ENCODE measurements at regions not wholly inside any gene's neighbourhood (a gene's known extent, or its start where the extent isn't known, plus 50 kb on each side); places are given as distances from the start of the nearest gene placed in this dataset.
"Not testable (repeated sequence)": the region's sequence is repeated elsewhere in the genome, so short reads cannot be mapped to it uniquely, and the experiment has no call there.

DNA sequence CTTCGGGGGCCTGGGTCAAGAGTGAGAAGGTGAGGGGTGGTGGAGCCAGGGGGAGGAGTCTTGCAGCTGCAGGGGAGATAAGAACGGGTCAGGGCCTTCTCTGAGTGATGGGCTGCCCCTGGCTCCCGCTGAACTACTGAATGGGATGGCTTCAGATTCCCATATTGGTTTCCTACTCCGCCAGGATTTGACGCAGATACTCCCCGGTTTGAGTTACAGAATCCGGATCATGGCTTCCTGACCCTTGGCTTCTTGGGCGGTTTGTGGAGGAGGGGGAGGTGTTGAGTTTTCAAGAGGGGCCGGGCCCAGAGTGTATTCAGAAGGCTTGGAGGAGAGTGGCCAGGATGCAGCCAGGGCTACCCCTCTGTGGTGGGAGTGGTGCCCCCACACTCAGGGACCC, 119.9 kb upstream of the ATP2B2 start:
- DNase-seq (ENCODE audit: low read depth in 2 of 2) = no peak

- no peak for DNase-seq (ENCODE audit: low read depth in 2 of 2)
Measured at GRCh38 chr3:10627884-10628572, 122.6 kb upstream of the ATP2B2 start.

- no peak for DNase-seq (ENCODE audit: low read depth in 2 of 2)
Measured at GRCh38 chr3:10628891-10629670, 123.7 kb upstream of the ATP2B2 start.

GRCh38 chr3:10629671-10630040, 124.3 kb upstream of the ATP2B2 start:
- DNase-seq (ENCODE audit: low read depth in 2 of 2) = no peak

DNA sequence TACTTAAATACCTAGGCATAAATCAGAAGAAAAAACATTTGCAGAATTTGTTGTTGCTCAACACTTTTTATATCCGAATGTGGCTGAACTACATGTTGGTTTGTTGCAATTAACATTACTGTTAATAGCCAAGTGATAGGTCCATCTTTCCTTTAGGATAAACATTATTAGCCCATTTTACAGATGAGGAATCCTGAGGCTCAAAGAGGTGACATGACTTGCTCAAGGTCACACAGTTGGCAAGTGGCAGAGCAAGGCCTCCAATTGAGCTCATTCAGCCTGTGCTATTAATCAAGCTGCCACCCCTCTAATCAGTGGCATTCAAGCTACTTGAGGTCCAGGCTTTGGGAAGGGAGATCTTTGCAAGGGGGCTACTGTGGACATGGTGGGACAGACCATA, 125.8 kb upstream of the ATP2B2 start:
- DNase-seq (ENCODE audit: low read depth in 2 of 2) = no peak

GRCh38 chr3:10632125-10632524, 126.7 kb upstream of the ATP2B2 start:
- no peak for DNase-seq (ENCODE audit: low read depth in 2 of 2)

DNA sequence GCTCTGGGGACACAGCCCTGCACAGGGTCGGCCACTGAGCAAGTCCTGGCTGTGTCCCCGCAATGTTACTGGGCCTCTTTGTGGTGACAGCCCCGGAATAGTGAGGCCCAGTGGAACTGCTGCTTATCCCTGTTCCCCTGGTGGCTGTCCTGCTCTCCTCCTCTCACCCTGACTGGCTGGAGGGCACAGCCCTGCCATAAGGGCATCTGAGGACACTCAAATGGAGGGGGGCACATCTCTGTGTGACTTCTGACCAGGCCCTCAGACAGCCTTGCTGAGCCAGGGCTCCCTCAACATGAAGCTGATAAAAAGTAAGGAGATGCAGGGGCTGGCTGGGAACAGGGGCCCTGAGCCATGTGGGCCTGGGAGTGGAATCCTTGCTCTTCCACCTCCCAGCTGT, 127.4 kb upstream of the ATP2B2 start:
- no peak for DNase-seq (ENCODE audit: low read depth in 2 of 2)

- DNase-seq (ENCODE audit: low read depth in 2 of 2) = no peak
Measured at GRCh38 chr3:10635446-10636076, 130.2 kb upstream of the ATP2B2 start.

GRCh38 chr3:10637342-10637741, 132.0 kb upstream of the ATP2B2 start:
- no peak for DNase-seq (ENCODE audit: low read depth in 2 of 2)

- DNase-seq (ENCODE audit: low read depth in 2 of 2) = no peak
Measured at GRCh38 chr3:10638466-10638865, 133.1 kb upstream of the ATP2B2 start.

GRCh38 chr3:10641760-10642159, 136.4 kb upstream of the ATP2B2 start:
- no peak for DNase-seq (ENCODE audit: low read depth in 2 of 2)

DNA sequence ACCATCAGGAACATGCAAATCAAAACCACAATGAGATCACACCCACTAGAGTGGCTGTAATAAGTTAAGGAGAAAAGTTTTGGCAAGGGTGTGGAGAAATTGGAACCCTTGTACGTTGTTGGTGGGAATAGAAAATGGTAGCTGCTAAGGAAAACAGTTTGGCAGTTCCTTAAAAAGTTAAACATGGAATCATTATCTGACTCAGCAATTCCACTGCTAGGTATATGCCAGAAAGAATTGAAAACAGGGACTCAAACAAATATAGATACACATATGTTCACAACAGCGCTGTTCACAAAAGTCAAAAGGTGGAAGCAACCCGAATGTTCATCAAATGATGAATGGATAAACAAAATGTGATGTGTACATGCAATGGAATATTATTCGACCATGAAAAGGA, 138.8 kb upstream of the ATP2B2 start:
- DNase-seq (ENCODE audit: low read depth in 2 of 2) = no peak

- DNase-seq (ENCODE audit: low read depth in 2 of 2) = no peak
Measured at GRCh38 chr3:10645800-10646199, 140.4 kb upstream of the ATP2B2 start.

DNA sequence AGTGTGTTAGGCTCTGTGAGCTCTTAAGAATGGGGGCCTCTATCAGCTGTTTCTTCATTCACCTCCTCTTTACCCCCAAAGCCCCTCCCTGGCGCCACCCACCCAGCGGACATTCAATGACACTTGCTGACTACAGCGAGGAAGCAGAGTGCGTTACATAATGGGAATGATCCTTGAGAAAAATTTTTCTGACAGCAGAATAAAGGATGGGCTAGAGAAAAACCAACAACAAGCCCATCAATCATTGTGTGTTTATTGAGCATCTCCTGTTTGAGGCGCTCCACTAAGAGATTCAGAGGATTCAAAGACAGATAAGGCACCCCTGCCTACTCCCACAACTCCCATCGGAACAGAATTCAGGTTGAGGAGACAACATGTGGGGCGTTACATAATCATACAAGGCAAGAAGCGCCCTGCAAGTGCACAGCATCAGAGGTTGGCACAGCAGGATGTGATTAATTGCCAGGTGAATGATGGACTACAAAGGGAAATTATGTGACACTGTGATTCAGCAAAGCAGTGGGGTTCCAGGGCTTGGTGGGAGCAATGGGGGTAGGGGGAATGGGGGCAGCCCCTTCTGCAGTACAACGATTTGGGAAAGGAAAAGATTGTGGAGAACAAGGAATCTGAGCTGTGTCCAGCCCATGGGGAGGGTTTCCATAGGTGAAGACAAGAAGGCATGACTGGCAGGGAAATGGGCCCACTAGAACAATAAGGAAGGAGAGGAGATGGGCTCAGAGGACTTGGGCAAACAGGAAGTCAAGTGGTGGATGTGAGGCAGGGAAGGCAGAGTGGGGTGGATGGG, 141.3 kb upstream of the ATP2B2 start:
- DNase-seq (ENCODE audit: low read depth in 2 of 2) = no peak

GRCh38 chr3:10647376-10647775, 142.0 kb upstream of the ATP2B2 start:
- no peak for DNase-seq (ENCODE audit: low read depth in 2 of 2)

DNA sequence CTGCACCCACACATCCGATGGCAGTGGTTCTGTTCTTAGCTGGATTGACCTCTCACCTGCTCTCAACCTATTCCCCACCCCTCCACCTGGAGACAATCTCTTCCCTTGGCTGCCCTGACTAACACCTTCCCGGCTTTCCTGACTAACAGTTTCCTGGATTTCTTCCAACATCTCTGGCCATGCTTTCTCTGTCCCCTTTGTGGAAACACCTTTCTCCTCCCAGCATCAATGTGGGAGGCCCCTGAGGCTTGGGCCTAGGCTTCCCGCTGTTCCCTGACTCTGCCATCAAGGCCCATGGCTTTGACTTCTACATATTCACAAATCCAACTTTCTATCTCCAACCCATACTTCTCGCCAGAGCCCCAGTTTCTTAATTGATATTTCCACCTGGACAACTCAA, 142.8 kb upstream of the ATP2B2 start:
- DNase-seq (ENCODE audit: low read depth in 2 of 2) = no peak

- not testable (repeated sequence) for DNase-seq (ENCODE audit: low read depth in 2 of 2)
Measured at GRCh38 chr3:10649463-10649862, 144.1 kb upstream of the ATP2B2 start.

GRCh38 chr3:10651506-10651905, 146.1 kb upstream of the ATP2B2 start:
- DNase-seq (ENCODE audit: low read depth in 2 of 2) = no peak

- no peak for DNase-seq (ENCODE audit: low read depth in 2 of 2)
Measured at GRCh38 chr3:10653241-10653640, 147.9 kb upstream of the ATP2B2 start.

DNA sequence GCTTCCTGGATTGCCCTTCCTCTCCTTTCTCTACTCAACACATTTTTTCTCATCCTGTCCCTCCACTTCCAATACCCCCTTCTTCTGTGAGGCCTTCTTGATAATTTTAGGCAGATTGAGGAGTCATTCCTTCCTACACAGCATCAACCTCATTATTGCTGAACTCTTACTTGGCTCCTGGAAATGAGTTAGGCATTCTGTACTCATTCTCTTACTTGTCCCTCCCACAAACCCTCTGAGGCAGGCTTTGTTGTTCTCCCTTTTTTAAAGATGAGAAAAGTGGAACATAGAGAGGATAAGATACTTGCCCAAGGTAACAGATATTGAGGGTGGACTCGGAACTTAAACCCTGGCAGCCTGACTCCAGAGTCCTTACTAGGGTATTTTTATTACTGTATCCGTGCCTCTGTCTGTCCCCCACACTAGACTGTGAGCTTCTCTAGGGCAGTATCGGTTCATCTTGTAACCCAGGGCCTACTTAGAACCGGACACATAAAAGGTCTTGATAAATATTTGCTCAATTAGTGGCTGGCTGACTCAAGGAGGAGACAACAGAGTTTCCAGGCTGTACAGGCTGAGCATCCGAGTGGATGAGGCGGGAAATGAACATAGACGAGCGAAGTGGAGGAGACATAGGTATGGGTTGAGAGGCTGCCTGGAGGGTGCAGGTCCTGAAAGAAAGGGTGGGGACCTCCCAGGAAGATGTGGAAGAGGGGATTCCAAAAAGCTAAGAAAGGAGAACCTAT, 148.7 kb upstream of the ATP2B2 start:
- no peak for DNase-seq (ENCODE audit: low read depth in 2 of 2)

GRCh38 chr3:10655105-10655504, 149.7 kb upstream of the ATP2B2 start:
- no peak for DNase-seq (ENCODE audit: low read depth in 2 of 2)
